HG03039 (cell line): ENCODE measurements at regions not wholly inside any gene's neighbourhood (a gene's known extent, or its start where the extent isn't known, plus 50 kb on each side); places are given as distances from the start of the nearest gene placed in this dataset.

Source experiments
- ATAC-seq: cut with Tn5 transposase; IDR thresholded peaks from one replicate; pipeline ENCODE4 v1.9.1; 2021; ENCODE audit warnings: mild to moderate bottlenecking, moderate library complexity; ENCODE audit not compliant: unreplicated experiment

DNA sequence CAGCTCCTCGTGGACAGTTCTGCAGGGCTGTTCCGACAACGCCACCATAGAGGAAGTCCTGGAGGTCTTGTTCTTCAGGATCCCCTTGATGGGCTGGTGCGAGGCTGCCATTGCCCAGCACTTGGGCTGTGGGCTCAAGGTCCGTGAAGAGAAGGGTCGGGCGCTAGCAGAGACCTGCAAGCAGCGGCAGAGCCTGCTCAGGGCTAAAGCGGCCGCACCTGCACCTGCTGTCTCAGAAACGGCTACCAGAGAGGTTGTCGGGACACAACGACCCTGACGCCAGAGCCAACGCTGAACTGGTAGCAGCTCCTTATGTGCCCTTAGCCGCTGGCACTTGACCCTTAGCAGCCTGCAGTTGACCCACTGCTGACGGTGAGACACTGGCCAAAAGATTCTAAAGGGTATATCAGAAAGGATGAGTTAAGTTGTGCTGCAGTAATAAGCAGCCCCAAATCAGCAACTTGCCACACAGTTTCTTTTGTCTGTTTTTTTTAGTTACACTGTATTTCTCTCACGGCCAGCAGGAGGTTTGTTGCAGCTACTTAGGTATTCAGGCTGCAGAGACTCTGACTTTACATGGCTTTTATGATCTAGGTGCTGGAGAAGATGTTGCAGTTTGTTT is 55.5 kb upstream of the ST6GAL2 start:
- no peak for ATAC-seq

- no peak for ATAC-seq
Measured at GRCh38 chr2:106943468-106944200, 57.7 kb upstream of the ST6GAL2 start.

DNA sequence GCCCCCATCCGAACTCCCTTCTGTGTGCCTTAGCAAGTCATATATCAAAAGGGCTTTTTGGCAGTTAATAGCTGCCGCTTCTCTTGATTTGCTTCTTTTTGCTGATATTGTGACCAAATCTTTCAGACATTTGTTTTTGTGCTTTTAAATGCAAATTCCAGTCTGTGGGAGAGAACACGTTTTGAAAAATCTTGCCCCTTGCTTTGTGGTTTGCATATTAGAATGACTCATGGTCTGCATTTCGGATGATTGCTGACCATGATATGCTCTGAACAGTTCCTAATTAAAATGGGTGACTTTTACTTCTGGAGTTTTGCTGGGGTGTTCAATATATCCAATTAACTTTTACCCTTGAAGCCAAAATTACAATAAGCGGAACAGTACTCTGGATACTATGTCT is 58.2 kb upstream of the ST6GAL2 start:
- no peak for ATAC-seq

DNA sequence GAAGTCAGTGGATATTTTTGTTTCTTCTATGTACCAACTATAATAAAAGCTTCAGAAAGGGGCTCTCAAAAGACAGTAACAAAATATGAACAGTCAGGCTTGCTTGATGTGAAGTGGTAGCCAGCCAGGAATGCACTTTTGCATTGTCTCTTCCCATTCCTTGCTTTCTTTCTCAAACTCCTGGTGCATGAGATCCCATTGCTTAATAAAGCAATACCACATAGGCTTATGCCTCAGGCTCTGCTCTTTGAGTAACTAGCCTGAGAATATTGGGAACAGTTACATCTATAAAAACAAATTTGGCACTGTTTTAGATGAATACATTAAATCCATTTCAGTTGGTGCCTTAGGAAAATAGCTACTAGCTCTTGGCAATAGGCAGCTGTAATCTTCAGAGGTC is 62.6 kb upstream of the ST6GAL2 start:
- no peak for ATAC-seq

- no peak for ATAC-seq
Measured at GRCh38 chr2:106953236-106953635, 67.3 kb upstream of the ST6GAL2 start.

DNA sequence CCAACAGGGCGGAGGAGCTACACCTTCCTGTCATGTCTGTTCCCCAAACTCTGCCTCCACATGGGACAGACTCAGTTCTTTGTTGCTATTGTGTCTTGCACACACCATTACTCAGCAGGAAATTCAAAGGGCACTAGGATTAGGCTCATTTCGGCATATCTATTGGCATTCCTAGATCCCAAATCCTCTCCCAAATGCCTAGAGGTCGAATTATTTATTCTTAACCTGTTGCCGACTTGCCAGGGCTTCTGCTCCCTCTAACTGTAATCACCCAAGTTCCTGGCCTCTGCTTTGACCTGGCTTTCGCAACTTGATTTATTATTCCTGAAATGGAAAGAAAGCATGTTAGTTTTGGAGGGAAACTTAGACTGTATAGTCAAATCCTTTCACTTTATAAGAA is 67.8 kb upstream of the ST6GAL2 start:
- ATAC-seq, result no peak

GRCh38 chr2:106954304-106954703 is 68.3 kb upstream of the ST6GAL2 start:
- no peak for ATAC-seq

DNA sequence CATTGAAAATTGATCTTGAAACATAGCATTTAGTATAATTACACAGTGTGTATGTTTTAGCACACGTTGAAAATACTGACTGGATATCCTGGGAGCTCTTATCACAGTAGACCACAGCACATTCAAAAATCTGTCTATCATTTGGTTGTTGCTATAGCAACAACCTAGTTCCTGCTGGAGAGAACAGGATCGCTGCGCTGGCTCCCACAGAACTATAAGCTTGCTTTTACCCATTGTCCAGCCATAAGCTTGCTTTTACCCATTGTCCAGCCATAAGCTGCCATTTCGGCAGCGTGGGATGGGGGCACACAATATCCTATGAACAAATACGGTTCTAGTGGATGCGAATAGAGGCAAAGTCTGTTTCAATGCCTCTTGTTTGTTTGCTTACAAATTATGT is 70.4 kb upstream of the ST6GAL2 start:
- no peak for ATAC-seq

GRCh38 chr2:106956879-106957278 is 70.9 kb upstream of the ST6GAL2 start:
- no peak for ATAC-seq

- ATAC-seq, result no peak
Measured at GRCh38 chr2:106959975-106960682, 74.2 kb upstream of the ST6GAL2 start.

DNA sequence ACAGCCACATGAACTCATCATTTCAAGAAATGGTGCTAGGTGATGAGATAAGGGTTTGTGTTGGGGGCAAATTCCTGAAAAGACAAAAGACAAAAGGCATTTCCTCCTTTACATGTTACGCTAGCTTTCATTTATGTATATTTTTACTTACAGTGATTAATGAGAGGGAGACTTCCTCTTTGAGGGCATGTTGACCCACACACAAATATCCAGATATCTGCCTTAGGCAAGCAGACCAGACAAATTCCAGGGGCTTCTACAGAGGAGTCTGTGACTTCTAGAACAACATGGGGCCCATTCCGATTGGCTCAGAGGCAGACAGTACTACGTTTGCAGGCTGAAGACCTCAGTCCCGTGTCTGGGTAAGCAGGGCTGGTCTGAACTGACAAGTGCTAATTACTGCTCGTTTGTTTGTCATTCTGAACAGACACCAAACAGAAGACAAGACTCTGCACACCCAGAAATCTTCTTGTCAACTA is 74.8 kb upstream of the ST6GAL2 start:
- ATAC-seq, result no peak

GRCh38 chr2:106961328-106961727 is 75.4 kb upstream of the ST6GAL2 start:
- no peak for ATAC-seq

- no peak for ATAC-seq
Measured at GRCh38 chr2:106963156-106963555, 77.2 kb upstream of the ST6GAL2 start.

GRCh38 chr2:106963893-106964292 is 77.9 kb upstream of the ST6GAL2 start:
- ATAC-seq, result no peak

GRCh38 chr2:106965611-106966010 is 79.6 kb upstream of the ST6GAL2 start:
- no peak for ATAC-seq

GRCh38 chr2:106969777-106970176 is 83.8 kb upstream of the ST6GAL2 start:
- no peak for ATAC-seq

DNA sequence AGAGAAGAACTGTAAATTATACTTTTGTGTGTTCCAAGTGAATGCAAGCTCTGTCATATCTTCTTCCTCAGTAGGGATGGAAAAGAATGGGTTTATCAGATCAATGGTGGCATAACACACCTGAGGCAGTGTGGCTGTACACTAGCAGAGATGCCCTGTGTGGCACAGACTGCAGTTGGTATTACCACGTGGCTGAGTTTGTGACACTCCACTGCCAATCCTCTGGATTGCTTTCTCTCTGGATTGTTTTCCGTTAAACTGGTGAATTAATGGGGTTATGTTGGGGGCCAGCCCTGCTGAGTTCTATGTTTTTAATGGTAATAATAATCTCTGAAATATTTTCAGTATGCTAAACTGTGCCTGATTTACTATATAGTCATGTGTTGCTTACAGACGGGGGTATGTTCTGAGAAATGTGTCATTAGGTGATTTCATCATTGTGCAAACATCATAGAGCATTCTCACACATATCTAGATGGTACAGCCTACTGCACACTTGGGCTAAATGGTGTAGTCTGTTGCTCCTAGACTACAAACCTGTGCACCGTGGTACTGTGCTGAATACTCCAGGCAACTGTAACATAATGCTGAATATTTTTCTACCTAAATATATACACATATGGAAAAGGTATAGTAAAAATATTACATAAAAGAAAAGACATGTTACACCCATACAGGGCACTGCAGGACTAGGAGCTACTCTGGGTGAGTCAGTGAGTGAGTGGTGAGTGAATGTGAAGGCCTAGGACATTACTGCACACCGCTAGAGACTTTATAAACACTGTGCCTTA is 84.7 kb upstream of the ST6GAL2 start:
- no peak for ATAC-seq

DNA sequence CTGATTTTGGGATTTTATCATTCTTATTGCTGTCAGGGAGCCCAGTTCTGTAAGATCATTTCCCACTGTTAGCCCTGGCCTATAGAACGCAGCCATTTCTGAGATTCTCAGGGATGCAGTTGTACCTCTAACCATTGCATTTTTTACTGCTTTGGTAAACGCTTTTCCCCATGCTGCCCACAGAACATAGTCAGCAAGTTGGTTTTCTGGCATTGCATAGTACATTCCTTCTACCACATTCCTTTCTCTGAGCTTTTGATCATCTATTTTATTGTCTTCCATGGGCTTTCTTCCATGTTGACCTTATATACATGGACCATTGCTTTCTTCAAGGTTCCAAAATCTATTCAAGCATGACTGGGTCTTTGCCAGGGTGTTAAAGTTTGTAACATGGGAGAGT is 86.8 kb upstream of the ST6GAL2 start:
- no peak for ATAC-seq

- ATAC-seq, result no peak
Measured at GRCh38 chr2:106974891-106975290, 88.9 kb upstream of the ST6GAL2 start.

DNA sequence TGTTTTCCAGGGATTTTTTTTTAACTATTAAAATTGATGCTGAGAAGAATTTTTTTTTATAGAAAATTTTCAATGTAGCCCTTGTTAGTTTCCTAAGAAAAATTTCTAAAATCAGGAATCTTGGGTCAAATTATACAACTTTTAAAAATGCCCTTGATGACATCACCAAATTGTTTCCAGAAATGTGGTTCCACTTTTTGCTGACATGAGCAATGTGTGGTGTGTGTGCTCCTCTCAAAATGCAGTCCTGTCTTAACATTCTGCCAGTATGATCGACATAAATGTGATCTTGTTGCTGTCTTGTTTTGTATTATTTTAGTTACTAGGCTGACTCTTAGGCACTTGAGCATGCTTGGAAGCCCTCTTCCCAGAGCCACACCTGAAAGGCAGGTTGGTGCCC is 89.7 kb upstream of the ST6GAL2 start:
- no peak for ATAC-seq

GRCh38 chr2:106976548-106976947 is 90.6 kb upstream of the ST6GAL2 start:
- no peak for ATAC-seq
